ENCODE measurements at regions not wholly inside any gene's neighbourhood (a gene's known extent, or its start where the extent isn't known, plus 50 kb on each side); places are given as distances from the start of the nearest gene placed in this dataset.
"Not testable (repeated sequence)": the region's sequence is repeated elsewhere in the genome, so short reads cannot be mapped to it uniquely, and the experiment has no call there.

GRCh38 chr15:23761386-23761785 lies 74.3 kb upstream of the NDN start:
- peaks cover 0 to 10% (median 0%) of the 10 kb centered on the region in 4 donors for H3K9me3 ChIP-seq
- H3K36me3 ChIP-seq, result no peaks in the 10 kb centered on the region
- intact Hi-C loops (cut with DNase I), result no loop called here
- no peak overlapping the region for H3K27ac ChIP-seq
- no peaks in the 10 kb centered on the region for H3K27me3 ChIP-seq
- 82 to 84% methylated on average over 6 of the region's 6 CpGs for WGBS, 2 donors
- H3K4me3 ChIP-seq, result no peak overlapping the region
- H3K4me1 ChIP-seq, result no peaks in the 10 kb centered on the region
- no peak for TF ChIP-seq POLR2AphosphoS5 (IDR thresholded peaks at IDR 0.05)
- no peak for TF ChIP-seq POLR2A (IDR thresholded peaks at IDR 0.05)
- no peak for TF ChIP-seq CTCF (IDR thresholded peaks at IDR 0.05)
- no peak for TF ChIP-seq EP300 (IDR thresholded peaks at IDR 0.05)
- no peak for DNase-seq

DNA sequence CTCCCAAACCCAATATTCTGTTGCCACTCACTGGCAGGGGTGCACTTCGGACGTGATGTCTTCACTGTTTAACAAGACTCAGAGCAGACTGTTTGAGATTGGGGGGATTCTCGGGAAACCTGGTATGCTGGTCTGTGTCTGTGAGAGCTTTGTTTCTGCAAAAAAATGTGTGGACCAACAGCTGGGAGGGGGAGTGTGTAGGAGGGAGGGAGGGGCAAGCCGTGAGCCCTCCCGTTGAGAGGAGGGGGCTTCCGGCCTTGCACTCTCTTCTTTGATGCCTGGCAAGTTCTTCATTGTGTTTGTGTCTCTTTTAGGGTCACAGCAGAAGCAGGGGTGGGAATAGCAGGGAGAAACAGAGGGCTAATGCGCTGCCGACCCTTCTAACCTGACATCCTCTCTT lies 74.9 kb upstream of the NDN start:
- no peak for DNase-seq
- Histone ChIP-seq H3K27ac (no peak overlapping the region), H3K4me3 (no peak overlapping the region), H3K27me3 (no peaks in the 10 kb centered on the region), H3K4me1 (no peaks in the 10 kb centered on the region), H3K36me3 (no peaks in the 10 kb centered on the region), H3K9me3 (peaks cover 0 to 8% (median 0%) of the 10 kb centered on the region in 4 donors)
- TF ChIP-seq CTCF (IDR thresholded peaks at IDR 0.05), result no peak
- TF ChIP-seq POLR2A (IDR thresholded peaks at IDR 0.05), result no peak
- no peak for TF ChIP-seq EP300 (IDR thresholded peaks at IDR 0.05)
- TF ChIP-seq POLR2AphosphoS5 (IDR thresholded peaks at IDR 0.05), result no peak
- intact Hi-C loops (cut with DNase I), result no loop called here
- whole genome bisulfite sequencing, 2 donors, result 67 to 73% methylated on average over 8 of the region's 8 CpGs

GRCh38 chr15:23763021-23763420 lies 75.9 kb upstream of the NDN start:
- no peaks in the 10 kb centered on the region for H3K27me3 ChIP-seq
- no peak for TF ChIP-seq CTCF (IDR thresholded peaks at IDR 0.05)
- no peak for TF ChIP-seq EP300 (IDR thresholded peaks at IDR 0.05)
- TF ChIP-seq POLR2AphosphoS5 (IDR thresholded peaks at IDR 0.05), result no peak
- TF ChIP-seq POLR2A (IDR thresholded peaks at IDR 0.05), result no peak
- WGBS, 2 donors, result 90 to 92% methylated on average over 9 of the region's 9 CpGs
- H3K27ac ChIP-seq, result no peak overlapping the region
- no peaks in the 10 kb centered on the region for H3K36me3 ChIP-seq
- H3K9me3 ChIP-seq, result peaks cover 0 to 7% (median 0%) of the 10 kb centered on the region in 4 donors
- intact Hi-C loops (cut with DNase I), result no loop called here
- H3K4me3 ChIP-seq, result no peak overlapping the region
- no peaks in the 10 kb centered on the region for H3K4me1 ChIP-seq
- DNase-seq, result no peak

DNA sequence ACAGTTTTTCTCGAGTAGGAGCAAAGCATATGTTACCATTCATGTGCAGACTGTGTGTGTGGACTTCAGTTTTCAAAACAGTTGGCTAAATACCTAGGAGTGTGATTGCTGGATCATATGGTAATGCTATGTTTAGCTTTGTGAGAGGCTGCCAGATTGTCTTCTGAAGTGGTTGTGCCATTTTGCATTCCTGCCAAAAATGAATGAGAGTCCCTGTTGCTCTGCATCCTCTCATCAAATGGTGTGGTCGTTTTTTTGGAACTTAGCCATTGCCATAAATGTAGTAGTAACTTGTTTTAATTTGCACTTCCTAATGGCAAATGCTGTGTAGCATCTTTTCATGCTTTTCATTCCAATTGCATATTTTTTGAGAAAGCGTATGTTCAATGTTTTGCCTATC lies 77.2 kb upstream of the NDN start:
- H3K9me3 ChIP-seq, result peaks cover 0 to 7% (median 0%) of the 10 kb centered on the region in 4 donors
- TF ChIP-seq EP300 (IDR thresholded peaks at IDR 0.05) (no peak), CTCF (IDR thresholded peaks at IDR 0.05) (no peak), POLR2A (IDR thresholded peaks at IDR 0.05) (no peak), POLR2AphosphoS5 (IDR thresholded peaks at IDR 0.05) (no peak)
- H3K36me3 ChIP-seq, result no peaks in the 10 kb centered on the region
- WGBS, 2 donors, result 51 to 58% methylated on average over 3 of the region's 3 CpGs
- no peaks in the 10 kb centered on the region for H3K4me1 ChIP-seq
- no peaks in the 10 kb centered on the region for H3K27me3 ChIP-seq
- DNase-seq, result no peak
- H3K27ac ChIP-seq, result no peak overlapping the region
- H3K4me3 ChIP-seq, result no peak overlapping the region
- intact Hi-C loops (cut with DNase I), result no loop called here

DNA sequence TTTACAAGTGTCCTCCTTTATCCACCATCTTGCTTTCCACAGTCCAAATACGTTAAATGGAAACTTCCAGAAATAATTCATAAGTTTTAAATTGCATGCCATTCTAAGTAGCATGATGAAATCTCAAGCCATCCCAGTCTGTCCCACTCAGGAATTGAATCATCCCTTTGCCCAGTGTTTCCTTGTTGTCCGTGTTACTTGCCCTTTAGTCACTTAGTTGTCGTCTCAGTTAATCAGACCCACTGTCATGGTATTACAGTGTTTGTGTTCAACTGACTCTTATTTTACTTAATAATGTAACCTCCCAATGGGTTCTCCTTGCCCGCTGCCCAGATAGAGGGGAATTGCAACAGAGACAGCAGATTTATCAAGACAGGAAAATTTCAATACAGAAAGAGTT lies 77.6 kb upstream of the NDN start:
- WGBS, 2 donors, result 81 to 84% methylated on average over 4 of the region's 4 CpGs
- no peaks in the 10 kb centered on the region for H3K36me3 ChIP-seq
- no peak for TF ChIP-seq EP300 (IDR thresholded peaks at IDR 0.05)
- no peak for TF ChIP-seq POLR2A (IDR thresholded peaks at IDR 0.05)
- TF ChIP-seq CTCF (IDR thresholded peaks at IDR 0.05), result no peak
- TF ChIP-seq POLR2AphosphoS5 (IDR thresholded peaks at IDR 0.05), result no peak
- H3K27me3 ChIP-seq, result no peaks in the 10 kb centered on the region
- H3K27ac ChIP-seq, result no peak overlapping the region
- no peaks in the 10 kb centered on the region for H3K4me1 ChIP-seq
- peaks cover 0 to 7% (median 0%) of the 10 kb centered on the region in 4 donors for H3K9me3 ChIP-seq
- no peak overlapping the region for H3K4me3 ChIP-seq
- no peak for DNase-seq
- intact Hi-C loops (cut with DNase I), result no loop called here

- H3K9me3 ChIP-seq; H3K4me3 ChIP-seq; H3K36me3 ChIP-seq; H3K27ac ChIP-seq; H3K27me3 ChIP-seq; DNase-seq; H3K4me1 ChIP-seq; intact Hi-C loops (cut with DNase I): not testable (repeated sequence)
- 55 to 71% methylated on average over 2 of the region's 2 CpGs for WGBS, 2 donors
These were observed 79.7 kb upstream of the NDN start for GRCh38 chr15:23766779-23767178.

All from sigmoid colon (tissue), 6 donors.